Skeletal muscle tissue (tissue), 3 donors: ENCODE measurements at regions not wholly inside any gene's neighbourhood (a gene's known extent, or its start where the extent isn't known, plus 50 kb on each side); places are given as distances from the start of the nearest gene placed in this dataset.

ENCODE experiments used
- H3K27ac ChIP-seq: one replicate; pipeline ENCODE4 v1.7.0; 2013; ENCODE audit warnings: mild to moderate bottlenecking, low read depth, low read length, inconsistent platforms
- H3K27me3 ChIP-seq, 3 donors: one replicate each; pipeline ENCODE4 v1.7.0; 2013; ENCODE audit warnings: low read length in 3 of 3; ENCODE audit not compliant: control insufficient read depth in 3 of 3, insufficient read depth in 3 of 3
- H3K36me3 ChIP-seq, 3 donors: one replicate each; pipeline ENCODE4 v1.7.0; 2013; ENCODE audit warnings: low read length in 3 of 3; ENCODE audit not compliant: control insufficient read depth in 3 of 3, insufficient read depth in 3 of 3
- H3K4me1 ChIP-seq, 3 donors: one replicate each; pipeline ENCODE4 v1.7.0; 2013; ENCODE audit warnings: low read length in 3 of 3, mild to moderate bottlenecking in 3 of 3; ENCODE audit not compliant: control insufficient read depth in 3 of 3, insufficient read depth in 3 of 3
- H3K4me3 ChIP-seq, 3 donors: one replicate each; pipeline ENCODE4 v1.7.0; 2013; ENCODE audit warnings: low read length in 3 of 3
- H3K9ac ChIP-seq, 3 donors: one replicate each; pipeline ENCODE4 v1.7.0; 2013; ENCODE audit warnings: low read length in 3 of 3, mild to moderate bottlenecking in 3 of 3, moderate library complexity in 2 of 3, low read depth in 1 of 3
- H3K9me3 ChIP-seq, 3 donors: one replicate each; pipeline ENCODE4 v1.7.0; 2013; ENCODE audit warnings: low read length in 3 of 3; ENCODE audit not compliant: control insufficient read depth in 3 of 3
- donor health status: Osteomylitis.

GRCh38 chr16:86984343-86984742 lies 332.8 kb downstream of the C16orf95 start:
- H3K27me3 ChIP-seq, result peaks cover 5 to 30% (median 22%) of the 10 kb centered on the region in 3 donors
- peaks cover 0 to 10% (median 2%) of the 10 kb centered on the region in 3 donors for H3K4me1 ChIP-seq
- no peak overlapping the region for H3K9ac ChIP-seq
- no peak overlapping the region for H3K4me3 ChIP-seq
- no peaks in the 10 kb centered on the region for H3K36me3 ChIP-seq
- no peaks in the 10 kb centered on the region for H3K9me3 ChIP-seq
- H3K27ac ChIP-seq, result no peak overlapping the region

- H3K9ac ChIP-seq, result no peak overlapping the region
- no peak overlapping the region for H3K4me3 ChIP-seq
- H3K4me1 ChIP-seq, result peaks cover 0 to 10% (median 2%) of the 10 kb centered on the region in 3 donors
- no peaks in the 10 kb centered on the region for H3K9me3 ChIP-seq
- H3K27ac ChIP-seq, result no peak overlapping the region
- no peaks in the 10 kb centered on the region for H3K36me3 ChIP-seq
- H3K27me3 ChIP-seq, result peaks cover 10 to 30% (median 25%) of the 10 kb centered on the region in 3 donors
Observed at GRCh38 chr16:86984991-86985647, 332.1 kb downstream of the C16orf95 start.

GRCh38 chr16:86985648-86986015 lies 331.6 kb downstream of the C16orf95 start:
- Histone ChIP-seq H3K27ac (no peak overlapping the region), H3K4me3 (no peak overlapping the region), H3K4me1 (peaks cover 0 to 10% (median 2%) of the 10 kb centered on the region in 3 donors), H3K27me3 (peaks cover 15 to 30% (median 26%) of the 10 kb centered on the region in 3 donors), H3K36me3 (no peaks in the 10 kb centered on the region), H3K9me3 (no peaks in the 10 kb centered on the region), H3K9ac (no peak overlapping the region)

- Histone ChIP-seq H3K36me3 (no peaks in the 10 kb centered on the region), H3K4me3 (no peak overlapping the region), H3K27ac (no peak overlapping the region), H3K9me3 (no peaks in the 10 kb centered on the region), H3K9ac (no peak overlapping the region), H3K4me1 (peaks cover 0 to 10% (median 2%) of the 10 kb centered on the region in 3 donors), H3K27me3 (peaks cover 17 to 32% (median 27%) of the 10 kb centered on the region in 3 donors)
Observed at GRCh38 chr16:86986136-86986535, 331.1 kb downstream of the C16orf95 start.

- Histone ChIP-seq H3K27me3 (peaks cover 17 to 32% (median 28%) of the 10 kb centered on the region in 3 donors), H3K4me1 (peaks cover 0 to 10% (median 2%) of the 10 kb centered on the region in 3 donors), H3K9ac (no peak overlapping the region), H3K36me3 (no peaks in the 10 kb centered on the region), H3K4me3 (no peak overlapping the region), H3K9me3 (no peaks in the 10 kb centered on the region), H3K27ac (no peak overlapping the region)
Observed at GRCh38 chr16:86986809-86987487, 330.2 kb downstream of the C16orf95 start.

- peaks cover 23 to 36% (median 34%) of the 10 kb centered on the region in 3 donors for H3K27me3 ChIP-seq
- H3K36me3 ChIP-seq, result no peaks in the 10 kb centered on the region
- H3K4me1 ChIP-seq, result peaks cover 0 to 10% (median 2%) of the 10 kb centered on the region in 3 donors
- H3K4me3 ChIP-seq, result no peak overlapping the region
- no peak overlapping the region for H3K9ac ChIP-seq
- no peaks in the 10 kb centered on the region for H3K9me3 ChIP-seq
- no peak overlapping the region for H3K27ac ChIP-seq
Observed at GRCh38 chr16:86987746-86988670, 329.2 kb downstream of the C16orf95 start.

- H3K27ac ChIP-seq, result no peak overlapping the region
- H3K36me3 ChIP-seq, result no peaks in the 10 kb centered on the region
- no peaks in the 10 kb centered on the region for H3K9me3 ChIP-seq
- no peak overlapping the region for H3K4me3 ChIP-seq
- peaks cover 29 to 43% (median 43%) of the 10 kb centered on the region in 3 donors for H3K27me3 ChIP-seq
- no peak overlapping the region for H3K9ac ChIP-seq
- peaks cover 0 to 10% (median 2%) of the 10 kb centered on the region in 3 donors for H3K4me1 ChIP-seq
Observed at GRCh38 chr16:86988920-86989696, 328.1 kb downstream of the C16orf95 start.

GRCh38 chr16:86990451-86990850 lies 326.7 kb downstream of the C16orf95 start:
- Histone ChIP-seq H3K27ac (no peak overlapping the region), H3K4me1 (peaks cover 0 to 13% (median 2%) of the 10 kb centered on the region in 3 donors), H3K9ac (no peak overlapping the region), H3K27me3 (peaks cover 32 to 56% (median 51%) of the 10 kb centered on the region in 3 donors), H3K4me3 (no peak overlapping the region), H3K36me3 (no peaks in the 10 kb centered on the region), H3K9me3 (no peaks in the 10 kb centered on the region)

GRCh38 chr16:86991679-86992078 lies 325.5 kb downstream of the C16orf95 start:
- H3K4me3 ChIP-seq, result no peak overlapping the region
- no peaks in the 10 kb centered on the region for H3K9me3 ChIP-seq
- no peak overlapping the region for H3K9ac ChIP-seq
- H3K36me3 ChIP-seq, result no peaks in the 10 kb centered on the region
- H3K27me3 ChIP-seq, result peaks cover 38 to 68% (median 63%) of the 10 kb centered on the region in 3 donors
- H3K27ac ChIP-seq, result no peak overlapping the region
- H3K4me1 ChIP-seq, result peaks cover 0 to 13% (median 2%) of the 10 kb centered on the region in 3 donors
